NB4 (cell line): ENCODE measurements at regions not wholly inside any gene's neighbourhood (a gene's known extent, or its start where the extent isn't known, plus 50 kb on each side); places are given as distances from the start of the nearest gene placed in this dataset.

Experiments used
- CTCF ChIP-seq: IDR thresholded peaks from one replicate; pipeline ENCODE4 v1.5.1; 2012; ENCODE audit warnings: low read depth, low read length
- MAX ChIP-seq: IDR thresholded peaks from 2 replicates; pipeline ENCODE4 v1.6.1; 2011; ENCODE audit warnings: low read depth, low read length
- POLR2A ChIP-seq: IDR thresholded peaks from 2 replicates; pipeline ENCODE4 v1.6.1; 2011; ENCODE audit warnings: mild to moderate bottlenecking; ENCODE audit not compliant: insufficient read length; ENCODE audit errors: extremely low read depth

- no peak for TF ChIP-seq POLR2A
- no peak for TF ChIP-seq CTCF
- TF ChIP-seq MAX: no peak
Measured at GRCh38 chr4:181966104-181966551, 277.1 kb upstream of the TENM3 start.
